GM12891 (cell line): ENCODE measurements at regions not wholly inside any gene's neighbourhood (a gene's known extent, or its start where the extent isn't known, plus 50 kb on each side); places are given as distances from the start of the nearest gene placed in this dataset.
"Not testable (repeated sequence)": the region's sequence is repeated elsewhere in the genome, so short reads cannot be mapped to it uniquely, and the experiment has no call there.

Source experiments
- DNase-seq: peaks from one replicate; pipeline ENCODE4 v3.0.0; 2011; ENCODE audit warnings: low spot score; ENCODE audit not compliant: insufficient read length
- FAIRE-seq: peaks from 2 replicates; lab custom pipeline; 2011; peaks lifted over from hg19 to GRCh38; lab: Jason Lieb, UNC
- PAX5 ChIP-seq: IDR thresholded peaks from 2 replicates; pipeline ENCODE4 v1.6.1; 2011; ENCODE audit warnings: low read length, moderate library complexity, mild to moderate bottlenecking; ENCODE audit not compliant: insufficient read depth, severe bottlenecking
- POLR2A ChIP-seq: IDR thresholded peaks from 2 replicates; pipeline ENCODE4 v1.6.1; 2011; ENCODE audit warnings: low read depth, low read length, control low read depth
- POLR2AphosphoS5 ChIP-seq: IDR thresholded peaks from 2 replicates; pipeline ENCODE4 v1.6.1; 2011; ENCODE audit warnings: low read depth, low read length, control low read depth
- POU2F2 ChIP-seq: IDR thresholded peaks from 2 replicates; pipeline ENCODE4 v1.6.1; 2011; ENCODE audit warnings: low read depth, mild to moderate bottlenecking, control low read depth, low read length, moderate library complexity
- SPI1 ChIP-seq: IDR thresholded peaks from 2 replicates; pipeline ENCODE4 v1.6.1; 2011; ENCODE audit warnings: low read depth, low read length, control low read depth
- TAF1 ChIP-seq: IDR thresholded peaks from 2 replicates; pipeline ENCODE4 v1.6.1; 2011; ENCODE audit warnings: low read depth, low read length, control low read depth

GRCh38 chr1:233722212-233722979, 108.5 kb downstream of the KCNK1 start:
- no peak for FAIRE-seq
- TF ChIP-seq POU2F2 (no peak), TAF1 (no peak), POLR2A (no peak), POLR2AphosphoS5 (no peak)
- DNase-seq, result no peak

- no peak for DNase-seq
These were observed 109.5 kb downstream of the KCNK1 start for GRCh38 chr1:233723387-233723786.

GRCh38 chr1:233724131-233724631, 110.3 kb downstream of the KCNK1 start:
- not testable (repeated sequence) for FAIRE-seq, DNase-seq

More at GRCh38 chr1:233723387-233723786, 109.5 kb downstream of the KCNK1 start:
- FAIRE-seq, result no peak
- TF ChIP-seq POLR2AphosphoS5 (no peak), POLR2A (no peak), TAF1 (no peak), PAX5 (no peak), POU2F2 (no peak), SPI1 (no peak)

- DNase-seq, result no peak
- FAIRE-seq, result no peak
- no peak for TF ChIP-seq SPI1
- no peak for TF ChIP-seq POLR2AphosphoS5
- TF ChIP-seq POU2F2, result no peak
- no peak for TF ChIP-seq TAF1
- TF ChIP-seq PAX5, result no peak
- TF ChIP-seq POLR2A, result no peak
These were observed 111.5 kb downstream of the KCNK1 start for GRCh38 chr1:233725423-233725822.

GRCh38 chr1:233728721-233729120, 114.8 kb downstream of the KCNK1 start:
- DNase-seq, result no peak
- TF ChIP-seq PAX5 (no peak), SPI1 (no peak), POLR2AphosphoS5 (no peak), POU2F2 (no peak), TAF1 (no peak), POLR2A (no peak)
- FAIRE-seq, result no peak

GRCh38 chr1:233730380-233730779, 116.5 kb downstream of the KCNK1 start:
- DNase-seq, result no peak
- TF ChIP-seq POLR2A, result no peak
- no peak for TF ChIP-seq POU2F2
- TF ChIP-seq SPI1, result no peak
- no peak for TF ChIP-seq TAF1
- no peak for TF ChIP-seq PAX5
- no peak for TF ChIP-seq POLR2AphosphoS5
- no peak for FAIRE-seq

- TF ChIP-seq TAF1 (no peak), PAX5 (no peak), POLR2A (no peak)
- FAIRE-seq (no peak), DNase-seq (no peak)
These were observed 116.9 kb downstream of the KCNK1 start for GRCh38 chr1:233730809-233731208.

- DNase-seq (no peak), FAIRE-seq (no peak)
- TF ChIP-seq POLR2A, result no peak
- TF ChIP-seq POLR2AphosphoS5, result no peak
- TF ChIP-seq TAF1, result no peak
- TF ChIP-seq SPI1, result no peak
- TF ChIP-seq PAX5, result no peak
- no peak for TF ChIP-seq POU2F2
These were observed 118.3 kb downstream of the KCNK1 start for GRCh38 chr1:233732206-233732605.

- no peak for FAIRE-seq
These were observed 120.5 kb downstream of the KCNK1 start for GRCh38 chr1:233734456-233734855.

GRCh38 chr1:233735331-233735730, 121.4 kb downstream of the KCNK1 start:
- DNase-seq, result no peak
- FAIRE-seq, result no peak
- no peak for TF ChIP-seq POLR2A

More at GRCh38 chr1:233734456-233734855, 120.5 kb downstream of the KCNK1 start:
- no peak for TF ChIP-seq PAX5
- no peak for TF ChIP-seq TAF1
- TF ChIP-seq POU2F2, result no peak
- TF ChIP-seq POLR2AphosphoS5, result no peak
- TF ChIP-seq POLR2A, result no peak
- TF ChIP-seq SPI1, result no peak
- DNase-seq, result no peak

GRCh38 chr1:233735847-233736246, 121.9 kb downstream of the KCNK1 start:
- DNase-seq (no peak), FAIRE-seq (no peak)
- TF ChIP-seq POLR2AphosphoS5 (no peak), POLR2A (no peak), POU2F2 (no peak), TAF1 (no peak), SPI1 (no peak)
